ENCODE measurements at regions not wholly inside any gene's neighbourhood (a gene's known extent, or its start where the extent isn't known, plus 50 kb on each side); places are given as distances from the start of the nearest gene placed in this dataset.

DNA sequence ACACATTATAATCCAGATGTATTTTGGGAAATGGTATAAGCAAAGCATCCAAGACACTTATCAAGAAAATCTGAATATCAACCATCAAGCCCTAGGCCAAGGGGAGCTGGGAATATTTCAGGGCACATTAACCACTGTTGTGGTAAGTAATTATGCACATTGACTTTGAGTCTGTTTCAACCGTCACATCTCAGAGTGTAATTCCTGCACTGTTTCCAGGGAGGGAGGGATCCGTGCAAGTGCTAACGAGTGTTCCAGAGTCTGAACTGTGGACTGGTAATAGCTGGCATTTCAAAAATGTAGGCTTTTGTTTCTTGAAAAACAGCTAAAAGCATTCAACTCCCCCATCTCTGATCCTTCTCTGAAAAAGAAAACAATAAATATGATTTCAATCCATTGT lies 681.6 kb downstream of the BCL11A start:
- TF ChIP-seq, protein P1, sequence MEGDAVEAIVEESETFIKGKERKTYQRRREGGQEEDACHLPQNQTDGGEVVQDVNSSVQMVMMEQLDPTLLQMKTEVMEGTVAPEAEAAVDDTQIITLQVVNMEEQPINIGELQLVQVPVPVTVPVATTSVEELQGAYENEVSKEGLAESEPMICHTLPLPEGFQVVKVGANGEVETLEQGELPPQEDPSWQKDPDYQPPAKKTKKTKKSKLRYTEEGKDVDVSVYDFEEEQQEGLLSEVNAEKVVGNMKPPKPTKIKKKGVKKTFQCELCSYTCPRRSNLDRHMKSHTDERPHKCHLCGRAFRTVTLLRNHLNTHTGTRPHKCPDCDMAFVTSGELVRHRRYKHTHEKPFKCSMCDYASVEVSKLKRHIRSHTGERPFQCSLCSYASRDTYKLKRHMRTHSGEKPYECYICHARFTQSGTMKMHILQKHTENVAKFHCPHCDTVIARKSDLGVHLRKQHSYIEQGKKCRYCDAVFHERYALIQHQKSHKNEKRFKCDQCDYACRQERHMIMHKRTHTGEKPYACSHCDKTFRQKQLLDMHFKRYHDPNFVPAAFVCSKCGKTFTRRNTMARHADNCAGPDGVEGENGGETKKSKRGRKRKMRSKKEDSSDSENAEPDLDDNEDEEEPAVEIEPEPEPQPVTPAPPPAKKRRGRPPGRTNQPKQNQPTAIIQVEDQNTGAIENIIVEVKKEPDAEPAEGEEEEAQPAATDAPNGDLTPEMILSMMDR (IDR thresholded peaks at IDR 0.05; ENCODE audit: low read length), result no peak
- TF ChIP-seq EZH2 (optimal IDR thresholded peaks at IDR 0.05; ENCODE audit: low read depth, low read length), result no peak

All from MM.1S (cell line).